ENCODE measurements at regions not wholly inside any gene's neighbourhood (a gene's known extent, or its start where the extent isn't known, plus 50 kb on each side); places are given as distances from the start of the nearest gene placed in this dataset.
A peak's percentile ranks its signal among the peaks of the same experiment; 100 is the strongest.

- Histone ChIP-seq H3K4me3 (ENCODE audit: control insufficient read depth in 2 of 3, extremely low read depth in 1 of 3, insufficient read depth in 2 of 3, low read depth in 1 of 3, low read length in 3 of 3) (no peak overlapping the region), H3K36me3 (ENCODE audit: control insufficient read depth in 2 of 2, extremely low read depth in 1 of 2, insufficient read depth in 2 of 2, low read length in 2 of 2) (no peaks in the 10 kb centered on the region), H3K4me1 (ENCODE audit: control insufficient read depth, extremely low read depth, insufficient read depth, low read length) (no peaks in the 10 kb centered on the region), H2AFZ (ENCODE audit: control insufficient read depth, low read length) (no peak overlapping the region), H3K9me1 (ENCODE audit: control insufficient read depth, extremely low read depth, insufficient read depth, low read length) (no peaks in the 10 kb centered on the region), H3K4me2 (ENCODE audit: control insufficient read depth, extremely low read depth, insufficient read depth, low read depth, low read length) (no peak overlapping the region), H4K20me1 (ENCODE audit: control insufficient read depth, extremely low read depth, insufficient read depth, low read length) (no peaks in the 10 kb centered on the region), H3K9ac (ENCODE audit: control insufficient read depth, extremely low read depth, insufficient read depth, low read length) (no peak overlapping the region), H3K27me3 (ENCODE audit: control insufficient read depth, extremely low read depth, insufficient read depth, low read length) (no peaks in the 10 kb centered on the region), H3K9me3 (ENCODE audit: control insufficient read depth, low read depth, low read length) (no peaks in the 10 kb centered on the region), H3K79me2 (ENCODE audit: control insufficient read depth, insufficient read depth, low read length) (no peaks in the 10 kb centered on the region), H3K27ac (ENCODE audit: control insufficient read depth, insufficient read depth, low read length) (no peak overlapping the region)
- DNase-seq (ENCODE audit: low read depth, low spot score) (no peak), FAIRE-seq (no peak)
- no peak for TF ChIP-seq EZH2 (IDR thresholded peaks at IDR 0.05; ENCODE audit: low read length)
- TF ChIP-seq, protein P1, sequence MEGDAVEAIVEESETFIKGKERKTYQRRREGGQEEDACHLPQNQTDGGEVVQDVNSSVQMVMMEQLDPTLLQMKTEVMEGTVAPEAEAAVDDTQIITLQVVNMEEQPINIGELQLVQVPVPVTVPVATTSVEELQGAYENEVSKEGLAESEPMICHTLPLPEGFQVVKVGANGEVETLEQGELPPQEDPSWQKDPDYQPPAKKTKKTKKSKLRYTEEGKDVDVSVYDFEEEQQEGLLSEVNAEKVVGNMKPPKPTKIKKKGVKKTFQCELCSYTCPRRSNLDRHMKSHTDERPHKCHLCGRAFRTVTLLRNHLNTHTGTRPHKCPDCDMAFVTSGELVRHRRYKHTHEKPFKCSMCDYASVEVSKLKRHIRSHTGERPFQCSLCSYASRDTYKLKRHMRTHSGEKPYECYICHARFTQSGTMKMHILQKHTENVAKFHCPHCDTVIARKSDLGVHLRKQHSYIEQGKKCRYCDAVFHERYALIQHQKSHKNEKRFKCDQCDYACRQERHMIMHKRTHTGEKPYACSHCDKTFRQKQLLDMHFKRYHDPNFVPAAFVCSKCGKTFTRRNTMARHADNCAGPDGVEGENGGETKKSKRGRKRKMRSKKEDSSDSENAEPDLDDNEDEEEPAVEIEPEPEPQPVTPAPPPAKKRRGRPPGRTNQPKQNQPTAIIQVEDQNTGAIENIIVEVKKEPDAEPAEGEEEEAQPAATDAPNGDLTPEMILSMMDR (optimal IDR thresholded peaks at IDR 0.05 in 1 of 3, IDR thresholded peaks at IDR 0.05 in 1 of 3, conservative IDR thresholded peaks at IDR 0.05 in 1 of 3; ENCODE audit: extremely low read depth in 1 of 3, insufficient read depth in 2 of 3, low read length in 3 of 3): no peak
- dilution Hi-C loops (cut with MboI; ENCODE audit: extremely low pct_ligation_motif_present, low sequenced_read_pairs): no loop called here
These were observed 197.9 kb upstream of the ANO3 start for GRCh38 chr11:26134053-26134452.

DNA sequence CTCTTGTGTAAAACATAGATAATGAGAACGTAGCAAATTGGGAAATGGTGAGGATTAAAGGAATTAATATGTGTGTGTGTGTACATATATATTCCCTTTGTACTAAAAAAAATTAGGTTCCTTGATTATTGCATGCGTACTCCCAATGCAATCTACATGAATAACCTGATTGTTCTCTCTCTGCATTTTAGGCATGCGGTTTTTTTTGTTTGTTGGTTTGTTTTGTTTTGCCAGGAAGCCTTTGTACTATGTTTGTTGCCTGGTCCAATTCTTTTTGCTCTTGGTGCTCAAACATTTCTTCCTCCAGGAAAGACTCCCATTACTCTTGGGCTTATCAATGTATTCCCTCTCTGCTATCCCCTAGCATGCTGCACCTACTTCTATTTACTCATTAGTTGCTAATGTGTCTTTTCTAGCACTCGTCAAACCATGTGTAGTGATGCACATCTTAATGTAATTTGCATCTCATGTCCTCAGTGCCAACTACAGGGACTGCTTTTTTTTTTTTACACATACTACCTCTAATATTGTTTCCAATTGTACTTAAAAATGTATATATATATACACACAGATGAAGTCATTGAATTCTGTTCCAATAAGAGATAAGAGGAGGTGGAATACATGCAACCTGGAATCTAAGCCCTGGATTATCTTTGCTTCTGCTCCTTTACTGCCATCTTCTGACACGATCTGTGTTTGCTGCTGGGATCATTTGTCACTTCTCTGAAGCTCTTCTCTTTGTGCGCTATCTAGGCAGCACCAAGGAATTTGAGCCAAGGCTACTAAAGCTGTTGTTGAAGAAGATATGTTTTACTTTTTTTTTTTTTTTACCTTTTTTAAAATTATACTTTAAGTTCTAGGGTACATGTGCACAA lies 197.2 kb upstream of the ANO3 start:
- no peaks in the 10 kb centered on the region for H3K79me2 ChIP-seq (ENCODE audit: control insufficient read depth, insufficient read depth, low read length)
- H3K4me2 ChIP-seq (ENCODE audit: control insufficient read depth, extremely low read depth, insufficient read depth, low read depth, low read length): no peak overlapping the region
- H3K27me3 ChIP-seq (ENCODE audit: control insufficient read depth, extremely low read depth, insufficient read depth, low read length): no peaks in the 10 kb centered on the region
- H3K4me1 ChIP-seq (ENCODE audit: control insufficient read depth, extremely low read depth, insufficient read depth, low read length): no peaks in the 10 kb centered on the region
- H4K20me1 ChIP-seq (ENCODE audit: control insufficient read depth, extremely low read depth, insufficient read depth, low read length): no peaks in the 10 kb centered on the region
- dilution Hi-C loops (cut with MboI; ENCODE audit: extremely low pct_ligation_motif_present, low sequenced_read_pairs): no loop called here
- H3K4me3 ChIP-seq (ENCODE audit: control insufficient read depth in 2 of 3, extremely low read depth in 1 of 3, insufficient read depth in 2 of 3, low read depth in 1 of 3, low read length in 3 of 3): no peak overlapping the region
- H3K27ac ChIP-seq (ENCODE audit: control insufficient read depth, insufficient read depth, low read length): no peak overlapping the region
- H3K36me3 ChIP-seq (ENCODE audit: control insufficient read depth in 2 of 2, extremely low read depth in 1 of 2, insufficient read depth in 2 of 2, low read length in 2 of 2): no peaks in the 10 kb centered on the region
- DNase-seq (ENCODE audit: low read depth, low spot score) (no peak), FAIRE-seq (no peak)
- H3K9ac ChIP-seq (ENCODE audit: control insufficient read depth, extremely low read depth, insufficient read depth, low read length): no peak overlapping the region
- no peaks in the 10 kb centered on the region for H3K9me1 ChIP-seq (ENCODE audit: control insufficient read depth, extremely low read depth, insufficient read depth, low read length)
- no peaks in the 10 kb centered on the region for H3K9me3 ChIP-seq (ENCODE audit: control insufficient read depth, low read depth, low read length)
- no peak for TF ChIP-seq EZH2 (IDR thresholded peaks at IDR 0.05; ENCODE audit: low read length)
- TF ChIP-seq, protein P1 (optimal IDR thresholded peaks at IDR 0.05 in 1 of 3, IDR thresholded peaks at IDR 0.05 in 1 of 3, conservative IDR thresholded peaks at IDR 0.05 in 1 of 3; ENCODE audit: extremely low read depth in 1 of 3, insufficient read depth in 2 of 3, low read length in 3 of 3): peak; percentile 47 to 67 (median 62)
- no peak overlapping the region for H2AFZ ChIP-seq (ENCODE audit: control insufficient read depth, low read length)

Data from keratinocyte (primary cell).